ENCODE measurements at regions not wholly inside any gene's neighbourhood (a gene's known extent, or its start where the extent isn't known, plus 50 kb on each side); places are given as distances from the start of the nearest gene placed in this dataset.

DNA sequence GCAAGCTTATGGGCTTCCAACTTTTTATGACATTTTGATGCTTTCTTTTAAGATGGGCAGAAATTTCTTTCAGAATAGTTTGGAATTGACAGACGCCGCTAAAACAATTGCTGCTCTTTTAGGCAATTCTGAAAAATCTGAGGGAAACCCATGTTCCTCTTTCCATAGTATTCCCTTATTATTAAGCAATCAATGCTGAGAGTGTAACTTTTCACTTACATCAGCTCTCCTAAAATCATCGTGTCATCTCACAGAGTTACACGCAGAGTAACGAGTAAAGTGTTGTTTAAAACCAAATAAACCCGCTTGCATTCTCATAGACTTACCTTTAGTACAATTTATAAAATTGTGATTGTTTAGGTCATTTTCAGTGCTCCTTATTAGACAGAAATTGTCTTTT, 150.6 kb downstream of the MAF start:
- intact Hi-C loops (cut with micrococcal nuclease; ENCODE audit: unreplicated experiment) = no loop called here
- no peak overlapping the region for H3K27ac Mint-ChIP-seq (ENCODE audit: unreplicated experiment)
- H3K4me1 Mint-ChIP-seq (ENCODE audit: low read depth, unreplicated experiment) = no peaks in the 10 kb centered on the region
- Histone ChIP-seq H3K36me3 (ENCODE audit: control insufficient read depth, insufficient read depth, low read length) (no peaks in the 10 kb centered on the region), H3K4me3 (ENCODE audit: low read depth, low read length) (no peak overlapping the region), H3K4me1 (no peaks in the 10 kb centered on the region), H3K27me3 (replicated peaks; ENCODE audit: control insufficient read depth, insufficient read depth, low read length) (peaks cover 1% of the 10 kb centered on the region; the same call in 1 of the 2 replicates), H3K9me3 (no peaks in the 10 kb centered on the region)
- POLR2A ChIA-PET = no interaction called here
- no peaks in the 10 kb centered on the region for H3K9me3 Mint-ChIP-seq (ENCODE audit: unreplicated experiment)
- no peaks in the 10 kb centered on the region for H3K36me3 Mint-ChIP-seq (ENCODE audit: insufficient read depth, unreplicated experiment)
- BruUV-seq (replicated peaks) = no TSS peak
- peaks cover 26% of the 10 kb centered on the region for H3K27me3 Mint-ChIP-seq (ENCODE audit: insufficient read depth, unreplicated experiment)
- no peak overlapping the region for H3K4me3 Mint-ChIP-seq (ENCODE audit: unreplicated experiment)
- CTCF ChIA-PET = no interaction called here
- TF ChIP-seq, protein P1, sequence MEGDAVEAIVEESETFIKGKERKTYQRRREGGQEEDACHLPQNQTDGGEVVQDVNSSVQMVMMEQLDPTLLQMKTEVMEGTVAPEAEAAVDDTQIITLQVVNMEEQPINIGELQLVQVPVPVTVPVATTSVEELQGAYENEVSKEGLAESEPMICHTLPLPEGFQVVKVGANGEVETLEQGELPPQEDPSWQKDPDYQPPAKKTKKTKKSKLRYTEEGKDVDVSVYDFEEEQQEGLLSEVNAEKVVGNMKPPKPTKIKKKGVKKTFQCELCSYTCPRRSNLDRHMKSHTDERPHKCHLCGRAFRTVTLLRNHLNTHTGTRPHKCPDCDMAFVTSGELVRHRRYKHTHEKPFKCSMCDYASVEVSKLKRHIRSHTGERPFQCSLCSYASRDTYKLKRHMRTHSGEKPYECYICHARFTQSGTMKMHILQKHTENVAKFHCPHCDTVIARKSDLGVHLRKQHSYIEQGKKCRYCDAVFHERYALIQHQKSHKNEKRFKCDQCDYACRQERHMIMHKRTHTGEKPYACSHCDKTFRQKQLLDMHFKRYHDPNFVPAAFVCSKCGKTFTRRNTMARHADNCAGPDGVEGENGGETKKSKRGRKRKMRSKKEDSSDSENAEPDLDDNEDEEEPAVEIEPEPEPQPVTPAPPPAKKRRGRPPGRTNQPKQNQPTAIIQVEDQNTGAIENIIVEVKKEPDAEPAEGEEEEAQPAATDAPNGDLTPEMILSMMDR (IDR thresholded peaks at IDR 0.05; ENCODE audit: insufficient read depth in 1 of 2, low read depth in 1 of 2, low read length in 1 of 2, severe bottlenecking in 1 of 2, unreplicated experiment in 1 of 2) = no peak
- no peak for DNase-seq

DNA sequence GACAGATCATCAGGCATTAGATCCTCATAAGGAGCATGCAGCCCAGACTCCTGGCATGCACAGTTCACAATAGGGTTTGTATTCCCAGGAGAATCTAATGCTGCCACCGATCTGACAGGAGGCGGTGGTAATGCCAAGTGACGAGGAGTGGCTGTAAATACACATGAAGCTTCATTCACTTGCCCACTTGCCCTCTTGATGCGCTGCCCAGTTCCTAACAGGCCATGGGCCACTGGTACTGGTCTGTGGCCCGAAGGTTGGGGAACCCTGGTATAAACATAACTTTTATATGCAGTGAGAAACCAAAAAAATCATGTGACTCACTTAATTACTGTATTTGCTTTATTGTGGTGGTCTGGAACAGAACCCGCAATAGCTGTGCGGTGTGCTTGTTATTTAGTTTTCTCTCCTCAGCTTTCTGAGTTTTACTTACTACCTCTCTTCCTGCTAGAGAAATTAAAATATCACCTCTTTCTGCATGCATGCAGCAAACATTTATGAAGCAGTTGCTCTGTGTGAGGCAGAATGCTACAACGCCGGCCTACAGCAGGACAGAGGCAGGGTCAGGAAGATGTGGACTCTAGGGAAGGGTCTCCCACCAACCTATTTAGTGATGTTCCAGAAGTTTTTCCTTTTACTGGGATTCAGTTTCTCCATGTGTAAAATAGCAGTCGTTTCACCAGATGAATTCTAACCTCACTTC, 151.3 kb downstream of the MAF start:
- TF ChIP-seq, protein P1 (IDR thresholded peaks at IDR 0.05; ENCODE audit: insufficient read depth in 1 of 2, low read depth in 1 of 2, low read length in 1 of 2, severe bottlenecking in 1 of 2, unreplicated experiment in 1 of 2) = no peak
- Histone ChIP-seq H3K4me3 (ENCODE audit: low read depth, low read length) (no peak overlapping the region), H3K9me3 (no peaks in the 10 kb centered on the region), H3K27me3 (replicated peaks; ENCODE audit: control insufficient read depth, insufficient read depth, low read length) (peaks cover 1% of the 10 kb centered on the region; the same call in 1 of the 2 replicates), H3K4me1 (no peaks in the 10 kb centered on the region), H3K36me3 (ENCODE audit: control insufficient read depth, insufficient read depth, low read length) (no peaks in the 10 kb centered on the region)
- DNase-seq = no peak
- Mint-ChIP-seq H3K4me3 (ENCODE audit: unreplicated experiment) (no peak overlapping the region), H3K27ac (ENCODE audit: unreplicated experiment) (no peak overlapping the region), H3K9me3 (ENCODE audit: unreplicated experiment) (no peaks in the 10 kb centered on the region), H3K27me3 (ENCODE audit: insufficient read depth, unreplicated experiment) (peaks cover 23% of the 10 kb centered on the region), H3K4me1 (ENCODE audit: low read depth, unreplicated experiment) (no peaks in the 10 kb centered on the region), H3K36me3 (ENCODE audit: insufficient read depth, unreplicated experiment) (no peaks in the 10 kb centered on the region)
- intact Hi-C loops (cut with micrococcal nuclease; ENCODE audit: unreplicated experiment) = no loop called here
- BruUV-seq (replicated peaks) = no TSS peak
- ChIA-PET CTCF (no interaction called here), POLR2A (no interaction called here)

DNA sequence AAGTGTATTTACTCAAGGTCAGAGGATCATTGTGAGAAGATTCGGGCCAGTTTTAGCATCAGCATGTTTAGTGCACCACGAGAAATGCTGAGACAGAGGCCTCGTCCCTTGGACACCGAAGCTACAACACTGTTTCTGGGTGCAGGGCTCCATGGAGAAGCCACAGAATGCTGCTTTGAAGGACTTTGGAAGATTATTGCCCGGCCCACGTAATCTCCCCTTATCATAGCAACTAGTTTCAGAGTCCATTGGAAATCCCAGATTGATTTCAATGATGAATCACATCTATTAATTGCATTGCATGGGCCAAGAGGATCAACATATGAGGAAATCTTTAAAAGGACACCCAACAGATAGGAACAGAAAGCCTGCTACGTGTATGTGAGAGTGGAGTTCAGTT, 156.0 kb downstream of the MAF start:
- Histone ChIP-seq H3K4me1 (no peaks in the 10 kb centered on the region), H3K4me3 (ENCODE audit: low read depth, low read length) (no peak overlapping the region), H3K36me3 (ENCODE audit: control insufficient read depth, insufficient read depth, low read length) (no peaks in the 10 kb centered on the region), H3K9me3 (no peaks in the 10 kb centered on the region), H3K27me3 (replicated peaks; ENCODE audit: control insufficient read depth, insufficient read depth, low read length) (peaks cover 1% of the 10 kb centered on the region; the same call in 1 of the 2 replicates)
- CTCF ChIA-PET = no interaction called here
- H3K27me3 Mint-ChIP-seq (ENCODE audit: insufficient read depth, unreplicated experiment) = peaks cover 25% of the 10 kb centered on the region
- no peaks in the 10 kb centered on the region for H3K36me3 Mint-ChIP-seq (ENCODE audit: insufficient read depth, unreplicated experiment)
- TF ChIP-seq, protein P1 (IDR thresholded peaks at IDR 0.05; ENCODE audit: insufficient read depth in 1 of 2, low read depth in 1 of 2, low read length in 1 of 2, severe bottlenecking in 1 of 2, unreplicated experiment in 1 of 2) = no peak
- intact Hi-C loops (cut with micrococcal nuclease; ENCODE audit: unreplicated experiment) = no loop called here
- no peaks in the 10 kb centered on the region for H3K4me1 Mint-ChIP-seq (ENCODE audit: low read depth, unreplicated experiment)
- no peak for DNase-seq
- H3K27ac Mint-ChIP-seq (ENCODE audit: unreplicated experiment) = no peak overlapping the region
- H3K4me3 Mint-ChIP-seq (ENCODE audit: unreplicated experiment) = no peak overlapping the region
- POLR2A ChIA-PET = no interaction called here
- BruUV-seq (replicated peaks) = no TSS peak
- H3K9me3 Mint-ChIP-seq (ENCODE audit: unreplicated experiment) = no peaks in the 10 kb centered on the region
